H1 (cell line): ENCODE measurements at regions not wholly inside any gene's neighbourhood (a gene's known extent, or its start where the extent isn't known, plus 50 kb on each side); places are given as distances from the start of the nearest gene placed in this dataset.

ENCODE experiments used
- BACH1 ChIP-seq: IDR thresholded peaks from 2 replicates; pipeline ENCODE4 v1.6.1; 2012; ENCODE audit warnings: low read length, improper control_type of control experiment
- CHD2 ChIP-seq: IDR thresholded peaks from 2 replicates; pipeline ENCODE4 v1.6.1; 2012; ENCODE audit warnings: low read length, improper control_type of control experiment
- CHD7 ChIP-seq: fragments of 300-600 bp; sonication (generic); IDR thresholded peaks from 2 replicates; pipeline ENCODE4 v1.7.1; 2012; ENCODE audit warnings: low read length, moderate library complexity, mild to moderate bottlenecking, inconsistent platforms; ENCODE audit not compliant: insufficient replicate concordance
- GABPA ChIP-seq: IDR thresholded peaks from 2 replicates; pipeline ENCODE4 v1.6.1; 2011; ENCODE audit warnings: mild to moderate bottlenecking, low read length, moderate library complexity, borderline replicate concordance; ENCODE audit not compliant: insufficient read depth
- GTF2F1 ChIP-seq: IDR thresholded peaks from 2 replicates; pipeline ENCODE4 v1.6.1; 2012; ENCODE audit warnings: low read depth, low read length, improper control_type of control experiment, borderline replicate concordance
- JUN ChIP-seq: IDR thresholded peaks from 2 replicates; pipeline ENCODE4 v1.6.1; 2011; ENCODE audit warnings: low read depth, mild to moderate bottlenecking, improper control_type of control experiment, low read length
- POU5F1 ChIP-seq: IDR thresholded peaks from 2 replicates; pipeline ENCODE4 v1.6.1; 2011; ENCODE audit warnings: low read depth, mild to moderate bottlenecking, low read length, moderate library complexity
- SUZ12 ChIP-seq: fragments of 200-600 bp; sonication (generic); IDR thresholded peaks from 2 replicates; pipeline ENCODE4 v1.6.1; 2012; ENCODE audit warnings: mild to moderate bottlenecking, inconsistent platforms, low read length, moderate library complexity, mixed read lengths

GRCh38 chr6:126643352-126643751 is 303.4 kb downstream of the CENPW start (continued):
- TF ChIP-seq CHD7 (no peak), GABPA (no peak), CHD2 (no peak), POU5F1 (no peak), JUN (no peak), GTF2F1 (no peak), SUZ12 (no peak), BACH1 (no peak)
